ENCODE measurements at regions not wholly inside any gene's neighbourhood (a gene's known extent, or its start where the extent isn't known, plus 50 kb on each side); places are given as distances from the start of the nearest gene placed in this dataset.

- H3K36me3 ChIP-seq (ENCODE audit: control insufficient read depth in 2 of 2, extremely low read depth in 1 of 2, insufficient read depth in 1 of 2, low read length in 1 of 2), result no peaks in the 10 kb centered on the region
- H3K27ac ChIP-seq (ENCODE audit: low read length), result no peak overlapping the region
- H3K27me3 ChIP-seq (replicated peaks in 1 of 2; ENCODE audit: control insufficient read depth in 2 of 2, extremely low read depth in 1 of 2, insufficient read depth in 2 of 2, low read length in 1 of 2), result no peaks in the 10 kb centered on the region
- no peak for ATAC-seq (replicated peaks in 1 of 4)
- Mint-ChIP-seq H3K36me3 (no peaks in the 10 kb centered on the region), H3K4me1 (no peaks in the 10 kb centered on the region), H3K27me3 (no peaks in the 10 kb centered on the region), H3K27ac (no peak overlapping the region), H3K9me3 (peaks cover 9 to 35% (median 12%) of the 10 kb centered on the region in 3 donors), H3K4me3 (no peak overlapping the region)
- no peaks in the 10 kb centered on the region for H3K9me3 ChIP-seq
- whole genome bisulfite sequencing (ENCODE audit: insufficient coverage), result no CpG with 5 or more reads among the region's 2 CpGs
- no peaks in the 10 kb centered on the region for H3K4me1 ChIP-seq (ENCODE audit: control insufficient read depth in 1 of 2, extremely low read depth in 1 of 2, insufficient read depth in 2 of 2, low read length in 2 of 2)
- ChIA-PET POLR2A (no interaction called here), CTCF (no interaction called here)
- H3K4me3 ChIP-seq (ENCODE audit: control insufficient read depth in 1 of 2, extremely low read depth in 1 of 2, low read length in 1 of 2), result no peak overlapping the region
- DNase-seq, result no peak
These were observed 1355.8 kb upstream of the PRMT6 start for GRCh38 chr1:105700723-105701122.

- ATAC-seq (replicated peaks in 1 of 4) (no peak), DNase-seq (no peak)
- no peaks in the 10 kb centered on the region for H3K27me3 Mint-ChIP-seq
- ChIA-PET CTCF (no interaction called here), POLR2A (no interaction called here)
- no peak overlapping the region for H3K27ac ChIP-seq (ENCODE audit: low read length)
- peaks cover 2% of the 10 kb centered on the region for H3K9me3 ChIP-seq
- H3K36me3 Mint-ChIP-seq, result no peaks in the 10 kb centered on the region
- peaks cover 0 to 27% (median 12%) of the 10 kb centered on the region in 3 donors for H3K9me3 Mint-ChIP-seq
- no CpG with 5 or more reads among the region's 1 CpG for WGBS (ENCODE audit: insufficient coverage)
- no peak overlapping the region for H3K4me3 Mint-ChIP-seq
- no peaks in the 10 kb centered on the region for H3K27me3 ChIP-seq (replicated peaks in 1 of 2; ENCODE audit: control insufficient read depth in 2 of 2, extremely low read depth in 1 of 2, insufficient read depth in 2 of 2, low read length in 1 of 2)
- no peaks in the 10 kb centered on the region for H3K4me1 Mint-ChIP-seq
- no peak overlapping the region for H3K4me3 ChIP-seq (ENCODE audit: control insufficient read depth in 1 of 2, extremely low read depth in 1 of 2, low read length in 1 of 2)
- no peak overlapping the region for H3K27ac Mint-ChIP-seq
- H3K36me3 ChIP-seq (ENCODE audit: control insufficient read depth in 2 of 2, extremely low read depth in 1 of 2, insufficient read depth in 1 of 2, low read length in 1 of 2), result no peaks in the 10 kb centered on the region
- no peaks in the 10 kb centered on the region for H3K4me1 ChIP-seq (ENCODE audit: control insufficient read depth in 1 of 2, extremely low read depth in 1 of 2, insufficient read depth in 2 of 2, low read length in 2 of 2)
These were observed 1332.2 kb upstream of the PRMT6 start for GRCh38 chr1:105724286-105724685.

GRCh38 chr1:105730701-105731100 lies 1325.8 kb upstream of the PRMT6 start:
- Mint-ChIP-seq H3K9me3 (peaks cover 6 to 28% (median 21%) of the 10 kb centered on the region in 3 donors), H3K27me3 (no peaks in the 10 kb centered on the region), H3K27ac (no peak overlapping the region), H3K36me3 (no peaks in the 10 kb centered on the region), H3K4me3 (no peak overlapping the region), H3K4me1 (no peaks in the 10 kb centered on the region)
- H3K9me3 ChIP-seq, result no peaks in the 10 kb centered on the region
- ATAC-seq (replicated peaks in 1 of 4), result no peak
- H3K27me3 ChIP-seq (replicated peaks in 1 of 2; ENCODE audit: control insufficient read depth in 2 of 2, extremely low read depth in 1 of 2, insufficient read depth in 2 of 2, low read length in 1 of 2), result no peaks in the 10 kb centered on the region
- H3K4me3 ChIP-seq (ENCODE audit: control insufficient read depth in 1 of 2, extremely low read depth in 1 of 2, low read length in 1 of 2), result no peak overlapping the region
- WGBS (ENCODE audit: insufficient coverage), result 75% methylated on average over 1 of the region's 3 CpGs
- ChIA-PET CTCF (no interaction called here), POLR2A (no interaction called here)
- H3K36me3 ChIP-seq (ENCODE audit: control insufficient read depth in 2 of 2, extremely low read depth in 1 of 2, insufficient read depth in 1 of 2, low read length in 1 of 2), result no peaks in the 10 kb centered on the region
- DNase-seq, result no peak
- H3K4me1 ChIP-seq (ENCODE audit: control insufficient read depth in 1 of 2, extremely low read depth in 1 of 2, insufficient read depth in 2 of 2, low read length in 2 of 2), result no peaks in the 10 kb centered on the region
- H3K27ac ChIP-seq (ENCODE audit: low read length), result no peak overlapping the region

GRCh38 chr1:105736349-105736748 lies 1320.1 kb upstream of the PRMT6 start:
- H3K9me3 Mint-ChIP-seq, result peaks cover 17 to 21% (median 18%) of the 10 kb centered on the region in 3 donors
- CTCF ChIA-PET, result no interaction called here
- Histone ChIP-seq H3K4me3 (ENCODE audit: control insufficient read depth in 1 of 2, extremely low read depth in 1 of 2, low read length in 1 of 2) (no peak overlapping the region), H3K4me1 (ENCODE audit: control insufficient read depth in 1 of 2, extremely low read depth in 1 of 2, insufficient read depth in 2 of 2, low read length in 2 of 2) (no peaks in the 10 kb centered on the region), H3K9me3 (no peaks in the 10 kb centered on the region), H3K27me3 (replicated peaks in 1 of 2; ENCODE audit: control insufficient read depth in 2 of 2, extremely low read depth in 1 of 2, insufficient read depth in 2 of 2, low read length in 1 of 2) (no peaks in the 10 kb centered on the region), H3K36me3 (ENCODE audit: control insufficient read depth in 2 of 2, extremely low read depth in 1 of 2, insufficient read depth in 1 of 2, low read length in 1 of 2) (no peaks in the 10 kb centered on the region), H3K27ac (ENCODE audit: low read length) (no peak overlapping the region)
- DNase-seq (no peak), ATAC-seq (replicated peaks in 1 of 4) (no peak)
- no peaks in the 10 kb centered on the region for H3K4me1 Mint-ChIP-seq
- no peak overlapping the region for H3K4me3 Mint-ChIP-seq
- H3K27ac Mint-ChIP-seq, result no peak overlapping the region
- H3K27me3 Mint-ChIP-seq, result no peaks in the 10 kb centered on the region
- no CpG with 5 or more reads among the region's 3 CpGs for WGBS (ENCODE audit: insufficient coverage)
- POLR2A ChIA-PET, result no interaction called here
- no peaks in the 10 kb centered on the region for H3K36me3 Mint-ChIP-seq

DNA sequence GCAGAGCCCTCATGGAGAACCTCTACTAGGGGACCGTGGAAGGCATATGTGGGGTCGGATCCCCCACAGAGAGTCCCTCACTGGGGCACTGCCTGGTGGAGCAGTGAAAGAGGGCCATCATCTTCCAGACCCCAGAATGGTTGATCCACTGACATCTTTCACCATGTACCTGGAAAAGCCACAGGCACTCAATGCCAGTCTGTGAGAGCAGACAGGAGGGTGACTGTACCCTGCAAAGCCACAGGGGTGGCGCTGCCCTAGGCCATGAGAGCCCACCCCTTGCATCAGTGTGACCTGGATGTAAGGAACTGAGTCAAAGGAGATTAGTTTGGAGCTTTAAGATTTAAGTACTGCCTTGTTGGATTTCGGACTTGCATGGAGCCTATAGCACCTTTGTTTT lies 1276.7 kb upstream of the PRMT6 start:
- no peak overlapping the region for H3K27ac Mint-ChIP-seq
- no peaks in the 10 kb centered on the region for H3K27me3 ChIP-seq (replicated peaks in 1 of 2; ENCODE audit: control insufficient read depth in 2 of 2, extremely low read depth in 1 of 2, insufficient read depth in 2 of 2, low read length in 1 of 2)
- 63% methylated on average over 3 of the region's 4 CpGs for WGBS (ENCODE audit: insufficient coverage)
- H3K4me1 ChIP-seq (ENCODE audit: control insufficient read depth in 1 of 2, extremely low read depth in 1 of 2, insufficient read depth in 2 of 2, low read length in 2 of 2), result no peaks in the 10 kb centered on the region
- no peaks in the 10 kb centered on the region for H3K36me3 Mint-ChIP-seq
- H3K4me3 ChIP-seq (ENCODE audit: control insufficient read depth in 1 of 2, extremely low read depth in 1 of 2, low read length in 1 of 2), result no peak overlapping the region
- H3K27me3 Mint-ChIP-seq, result no peaks in the 10 kb centered on the region
- CTCF ChIA-PET, result no interaction called here
- no peak overlapping the region for H3K27ac ChIP-seq (ENCODE audit: low read length)
- no peaks in the 10 kb centered on the region for H3K4me1 Mint-ChIP-seq
- POLR2A ChIA-PET, result no interaction called here
- no peaks in the 10 kb centered on the region for H3K36me3 ChIP-seq (ENCODE audit: control insufficient read depth in 2 of 2, extremely low read depth in 1 of 2, insufficient read depth in 1 of 2, low read length in 1 of 2)
- H3K4me3 Mint-ChIP-seq, result no peak overlapping the region
- DNase-seq (no peak), ATAC-seq (replicated peaks in 1 of 4) (no peak)
- H3K9me3 Mint-ChIP-seq, result peaks cover 12 to 20% (median 19%) of the 10 kb centered on the region in 3 donors
- no peaks in the 10 kb centered on the region for H3K9me3 ChIP-seq

GRCh38 chr1:105785021-105785420 lies 1271.5 kb upstream of the PRMT6 start:
- ChIA-PET POLR2A (no interaction called here), CTCF (no interaction called here)
- ATAC-seq (replicated peaks in 1 of 4), result no peak
- Mint-ChIP-seq H3K36me3 (no peaks in the 10 kb centered on the region), H3K27me3 (no peaks in the 10 kb centered on the region), H3K9me3 (peaks cover 10 to 20% (median 14%) of the 10 kb centered on the region in 3 donors), H3K27ac (no peak overlapping the region), H3K4me1 (no peaks in the 10 kb centered on the region), H3K4me3 (no peak overlapping the region)
- Histone ChIP-seq H3K9me3 (no peaks in the 10 kb centered on the region), H3K27ac (ENCODE audit: low read length) (no peak overlapping the region), H3K36me3 (ENCODE audit: control insufficient read depth in 2 of 2, extremely low read depth in 1 of 2, insufficient read depth in 1 of 2, low read length in 1 of 2) (no peaks in the 10 kb centered on the region), H3K4me3 (ENCODE audit: control insufficient read depth in 1 of 2, extremely low read depth in 1 of 2, low read length in 1 of 2) (no peak overlapping the region), H3K4me1 (ENCODE audit: control insufficient read depth in 1 of 2, extremely low read depth in 1 of 2, insufficient read depth in 2 of 2, low read length in 2 of 2) (no peaks in the 10 kb centered on the region), H3K27me3 (replicated peaks in 1 of 2; ENCODE audit: control insufficient read depth in 2 of 2, extremely low read depth in 1 of 2, insufficient read depth in 2 of 2, low read length in 1 of 2) (no peaks in the 10 kb centered on the region)
- DNase-seq, result no peak
- no CpG with 5 or more reads among the region's 2 CpGs for WGBS (ENCODE audit: insufficient coverage)

DNA sequence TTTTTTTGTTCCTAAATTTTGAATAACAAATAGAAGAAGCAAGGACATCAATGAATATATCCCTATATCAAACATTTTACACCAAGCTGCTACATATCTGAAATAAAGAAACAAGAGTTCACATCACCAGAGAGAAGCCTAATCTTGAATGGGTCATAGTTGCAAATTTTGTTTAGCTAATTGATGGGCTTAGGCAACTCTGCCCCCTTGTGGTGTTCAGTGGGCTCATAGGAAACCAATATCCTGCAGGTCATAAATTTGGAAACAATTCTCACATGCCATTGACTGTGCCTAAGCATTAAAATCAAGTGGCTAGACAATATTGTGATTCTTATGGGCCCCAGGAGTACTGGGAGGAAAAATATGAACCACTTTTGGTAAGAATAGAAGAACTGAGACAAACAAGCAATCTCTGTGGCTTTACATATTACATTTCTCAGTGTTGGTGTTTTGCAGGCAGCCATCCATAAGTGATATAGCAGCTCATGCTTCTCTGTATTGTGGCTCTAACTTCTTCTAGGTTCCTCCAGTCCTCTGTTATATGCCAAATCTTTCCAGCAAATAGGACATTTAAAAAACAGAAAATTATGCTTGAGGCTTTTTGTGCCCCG lies 1262.8 kb upstream of the PRMT6 start:
- H3K4me3 ChIP-seq (ENCODE audit: control insufficient read depth in 1 of 2, extremely low read depth in 1 of 2, low read length in 1 of 2), result no peak overlapping the region
- Mint-ChIP-seq H3K4me3 (no peak overlapping the region), H3K9me3 (peaks cover 5 to 19% (median 17%) of the 10 kb centered on the region in 3 donors), H3K27me3 (no peaks in the 10 kb centered on the region), H3K27ac (no peak overlapping the region), H3K4me1 (no peaks in the 10 kb centered on the region), H3K36me3 (no peaks in the 10 kb centered on the region)
- H3K4me1 ChIP-seq (ENCODE audit: control insufficient read depth in 1 of 2, extremely low read depth in 1 of 2, insufficient read depth in 2 of 2, low read length in 2 of 2), result no peaks in the 10 kb centered on the region
- ChIA-PET CTCF (no interaction called here), POLR2A (no interaction called here)
- H3K36me3 ChIP-seq (ENCODE audit: control insufficient read depth in 2 of 2, extremely low read depth in 1 of 2, insufficient read depth in 1 of 2, low read length in 1 of 2), result no peaks in the 10 kb centered on the region
- DNase-seq (no peak), ATAC-seq (replicated peaks in 1 of 4) (no peak)
- no peak overlapping the region for H3K27ac ChIP-seq (ENCODE audit: low read length)
- WGBS (ENCODE audit: insufficient coverage), result no CpG with 5 or more reads among the region's 1 CpG
- no peaks in the 10 kb centered on the region for H3K27me3 ChIP-seq (replicated peaks in 1 of 2; ENCODE audit: control insufficient read depth in 2 of 2, extremely low read depth in 1 of 2, insufficient read depth in 2 of 2, low read length in 1 of 2)
- no peaks in the 10 kb centered on the region for H3K9me3 ChIP-seq
